H1 (cell line): ENCODE measurements at regions not wholly inside any gene's neighbourhood (a gene's known extent, or its start where the extent isn't known, plus 50 kb on each side); places are given as distances from the start of the nearest gene placed in this dataset.

Experiments used
- CTCF ChIP-seq, 3 experiments: IDR thresholded peaks; 1 replicate in 2 of 3; 2 replicates in 1 of 3; pipeline versions ENCODE4 v1.5.1 to v1.6.1; 2011; ENCODE audit warnings: low read length in 3 of 3, mild to moderate bottlenecking in 3 of 3, inconsistent platforms in 2 of 3, low read depth in 1 of 3, moderate library complexity in 1 of 3; ENCODE audit not compliant: insufficient read depth in 1 of 3; ENCODE audit errors: control extremely low read depth in 1 of 3
- JUND ChIP-seq: IDR thresholded peaks from 2 replicates; pipeline ENCODE4 v1.6.1; 2011; ENCODE audit warnings: mild to moderate bottlenecking, improper control_type of control experiment, low read length
- POLR2A ChIP-seq, 2 experiments: IDR thresholded peaks; 1 replicate in 1 of 2; 2 replicates in 1 of 2; pipeline ENCODE4 v1.6.1; 2011; ENCODE audit warnings: low read depth in 2 of 2, low read length in 2 of 2, mild to moderate bottlenecking in 2 of 2; ENCODE audit errors: control extremely low read depth in 1 of 2
- POLR2AphosphoS5 ChIP-seq: IDR thresholded peaks from 2 replicates; pipeline ENCODE4 v1.6.1; 2011; ENCODE audit warnings: low read depth, low read length
- RBBP5 ChIP-seq: IDR thresholded peaks from 2 replicates; pipeline ENCODE4 v1.7.1; 2012; ENCODE audit warnings: low read depth, mild to moderate bottlenecking, inconsistent platforms, low read length, moderate library complexity, borderline replicate concordance

GRCh38 chr5:54765165-54766028, 220.0 kb downstream of the ESM1 start:
- TF ChIP-seq RBBP5 (no peak), CTCF (IDR thresholded peaks at IDR 0.05; ENCODE audit: control extremely low read depth in 1 of 3, insufficient read depth in 1 of 3, low read depth in 1 of 3, low read length in 3 of 3) (no peak), JUND (no peak), POLR2A (IDR thresholded peaks at IDR 0.05; ENCODE audit: control extremely low read depth in 1 of 2, low read depth in 2 of 2, low read length in 2 of 2) (no peak), POLR2AphosphoS5 (no peak)
